IMR-90 (cell line): ENCODE measurements at regions not wholly inside any gene's neighbourhood (a gene's known extent, or its start where the extent isn't known, plus 50 kb on each side); places are given as distances from the start of the nearest gene placed in this dataset.

Experiments
- ATAC-seq: fragments of 200-7000 bp; cut with Tn5 transposase; 2 replicates; pipeline ENCODE4 v1.9.1; 2020; ENCODE audit warnings: low read depth, mild to moderate bottlenecking, moderate library complexity
- BruUV-seq: library from RNA; stranded (reverse); fragments of 400-500 nt; replicated peaks from 2 replicates; lab custom pipeline; 2021; lab: Mats Ljungman, UMichigan
- CTCF ChIA-PET: fragments of 300-600 bp; formaldehyde crosslinking; extraction: SDS; loops from one replicate; lab custom pipeline; 2021; ENCODE audit warnings: antibody characterized with exemption; lab: Yijun Ruan, JAX
- POLR2A ChIA-PET: fragments of 300-600 bp; sonication (Branson Sonifier 250); formaldehyde crosslinking; loops from one replicate; lab custom pipeline; 2022; ENCODE audit warnings: antibody characterized with exemption; ENCODE audit not compliant: unreplicated experiment; lab: Charles Lee
- DNase-seq: peaks from one replicate; pipeline ENCODE4 v3.0.0; 2013
- H2AFZ ChIP-seq: replicated peaks from 2 replicates; pipeline ENCODE3; 2013; ENCODE audit warnings: low read length, mild to moderate bottlenecking; ENCODE audit not compliant: poor library complexity
- H2AK5ac ChIP-seq: 2 replicates; pipeline ENCODE4 v1.6.1; 2013; ENCODE audit warnings: low read depth, low read length, inconsistent platforms
- H2AK9ac ChIP-seq: replicated peaks from 2 replicates; pipeline ENCODE3; 2013; ENCODE audit warnings: mild to moderate bottlenecking, low read depth, low read length, moderate library complexity; ENCODE audit not compliant: poor library complexity
- H2BK120ac ChIP-seq: 2 replicates; pipeline ENCODE4 v1.6.1; 2013; ENCODE audit warnings: low read depth, low read length, inconsistent platforms
- H2BK15ac ChIP-seq: 3 replicates; pipeline ENCODE4 v1.6.1; 2013; ENCODE audit warnings: low read depth, low read length, inconsistent platforms
- H2BK20ac ChIP-seq: 2 replicates; pipeline ENCODE4 v1.6.1; 2013; ENCODE audit warnings: low read depth, mild to moderate bottlenecking, inconsistent platforms, low read length, moderate library complexity
- H2BK5ac ChIP-seq: 2 replicates; pipeline ENCODE4 v1.6.1; 2013; ENCODE audit warnings: mild to moderate bottlenecking, low read depth, low read length, inconsistent platforms; ENCODE audit not compliant: poor library complexity, severe bottlenecking
- H3K14ac ChIP-seq: replicated peaks from 2 replicates; pipeline ENCODE4 v1.6.1; 2013; ENCODE audit warnings: low read depth, low read length, inconsistent platforms
- H3K18ac ChIP-seq: 2 replicates; pipeline ENCODE4 v1.6.1; 2013; ENCODE audit warnings: low read depth, low read length, control low read depth
- H3K23ac ChIP-seq: 2 replicates; pipeline ENCODE4 v1.6.1; 2013; ENCODE audit warnings: low read depth, low read length, inconsistent platforms
- H3K27ac ChIP-seq: 2 replicates; pipeline ENCODE4 v1.5.1; 2013; ENCODE audit warnings: mild to moderate bottlenecking, control low read depth, low read length; ENCODE audit not compliant: insufficient read depth
- H3K27me3 ChIP-seq: 2 replicates; pipeline ENCODE4 v1.6.1; 2013; ENCODE audit warnings: low read length; ENCODE audit not compliant: control insufficient read depth, insufficient read depth
- H3K36me3 ChIP-seq: 2 replicates; pipeline ENCODE4 v1.6.1; 2013; ENCODE audit warnings: low read length, mixed read lengths; ENCODE audit not compliant: control insufficient read depth, insufficient read depth
- H3K4ac ChIP-seq: 2 replicates; pipeline ENCODE4 v1.6.1; 2013; ENCODE audit warnings: low read depth, low read length, inconsistent platforms
- H3K4me1 ChIP-seq: 2 replicates; pipeline ENCODE4 v1.6.1; 2013; ENCODE audit warnings: low read length, mixed read lengths; ENCODE audit not compliant: control insufficient read depth, insufficient read depth
- H3K4me2 ChIP-seq: 2 replicates; pipeline ENCODE4 v1.6.1; 2013; ENCODE audit warnings: low read depth, mild to moderate bottlenecking, control low read depth, low read length, moderate library complexity
- H3K4me3 ChIP-seq: 2 replicates; pipeline ENCODE4 v1.5.1; 2013; ENCODE audit warnings: low read depth, mild to moderate bottlenecking, control low read depth, low read length, moderate library complexity; ENCODE audit not compliant: insufficient read depth
- H3K56ac ChIP-seq: 2 replicates; pipeline ENCODE4 v1.6.1; 2013; ENCODE audit warnings: low read length, inconsistent platforms; ENCODE audit not compliant: insufficient read depth; ENCODE audit errors: extremely low read depth
- H3K79me1 ChIP-seq, 2 experiments: 2 replicates each; pipeline ENCODE4 v1.6.1; 2013; ENCODE audit warnings: low read length in 2 of 2, inconsistent platforms in 1 of 2, low read depth in 1 of 2
- H3K9ac ChIP-seq: 2 replicates; pipeline ENCODE4 v1.6.1; 2013; ENCODE audit warnings: low read depth, low read length, control low read depth
- H3K9me1 ChIP-seq: 2 replicates; pipeline ENCODE4 v1.6.1; 2013; ENCODE audit warnings: low read length, inconsistent platforms; ENCODE audit not compliant: insufficient read depth
- H3K9me3 ChIP-seq: 2 replicates; pipeline ENCODE4 v1.6.1; 2013; ENCODE audit warnings: low read length; ENCODE audit not compliant: control insufficient read depth, insufficient read depth
- H4K20me1 ChIP-seq: 2 replicates; pipeline ENCODE4 v1.6.1; 2013; ENCODE audit warnings: low read length, inconsistent platforms; ENCODE audit not compliant: insufficient read depth
- H4K5ac ChIP-seq: 2 replicates; pipeline ENCODE4 v1.6.1; 2013; ENCODE audit warnings: mild to moderate bottlenecking, low read depth, low read length, control low read depth
- H4K8ac ChIP-seq, 2 experiments: 2 replicates each; pipeline ENCODE4 v1.6.1; 2013; ENCODE audit warnings: low read depth in 2 of 2, low read length in 2 of 2, control low read depth in 1 of 2, inconsistent platforms in 1 of 2
- H4K91ac ChIP-seq: 2 replicates; pipeline ENCODE4 v1.6.1; 2013; ENCODE audit warnings: low read depth, low read length, inconsistent platforms; ENCODE audit not compliant: insufficient read depth
- BHLHE40 ChIP-seq: fragments of 150-350 bp; IDR thresholded peaks from 2 replicates; pipeline ENCODE4 v1.6.1; 2016; ENCODE audit warnings: mild to moderate bottlenecking, low read depth, low read length
- CTCF ChIP-seq: conservative IDR thresholded peaks from 2 replicates; pipeline ENCODE4 v1.5.1; 2012; ENCODE audit warnings: mild to moderate bottlenecking, low read depth, low read length, improper control_type of control experiment
- ELK1 ChIP-seq: fragments of 150-350 bp; IDR thresholded peaks from 2 replicates; pipeline ENCODE4 v1.6.1; 2016; ENCODE audit warnings: low read depth, mild to moderate bottlenecking, low read length, moderate library complexity, borderline replicate concordance
- FOS ChIP-seq: fragments of 150-350 bp; IDR thresholded peaks from 2 replicates; pipeline ENCODE4 v1.6.1; 2016; ENCODE audit warnings: low read depth, low read length
- MAFK ChIP-seq: IDR thresholded peaks from 2 replicates; pipeline ENCODE4 v1.6.1; 2012; ENCODE audit warnings: low read depth, low read length, improper control_type of control experiment
- MXI1 ChIP-seq: IDR thresholded peaks from 2 replicates; pipeline ENCODE4 v1.6.1; 2012; ENCODE audit warnings: low read depth, mild to moderate bottlenecking, low read length, moderate library complexity, borderline replicate concordance
- POLR2A ChIP-seq: IDR thresholded peaks from 2 replicates; pipeline ENCODE4 v1.6.1; 2012; ENCODE audit warnings: mild to moderate bottlenecking, low read depth, low read length
- RAD21 ChIP-seq: IDR thresholded peaks from 2 replicates; pipeline ENCODE4 v1.6.1; 2012; ENCODE audit warnings: low read length, improper control_type of control experiment
- RFX5 ChIP-seq: IDR thresholded peaks from 2 replicates; pipeline ENCODE4 v1.8.0; 2012; ENCODE audit warnings: low read depth, mild to moderate bottlenecking, low read length, moderate library complexity
- WGBS, 2 experiments: methylation state at CpG; one replicate each; pipeline versions ENCODE4 v1.1.5 to v1.1.7; 2013; ENCODE audit warnings: missing lambda C conversion rate in 2 of 2; ENCODE audit not compliant: insufficient read length in 1 of 2; ENCODE audit errors: extremely low coverage in 2 of 2; 5-methylcytosine and 5-hydroxymethylcytosine counted together
- dilution Hi-C: fragments of 300-500 bp; cut with HindIII; formaldehyde crosslinking; loops from one replicate; pipeline ENCODE4 v1.14.3; 2018; ENCODE audit warnings: low sequenced_read_pairs; ENCODE audit not compliant: unreplicated experiment
- in situ Hi-C: fragments of 300-500 bp; cut with MboI; formaldehyde crosslinking; loops from 3 replicates; pipeline ENCODE4 v1.14.3; 2019; ENCODE audit warnings: low sequenced_read_pairs, inconsistent platforms, mixed read lengths
- intact Hi-C: fragments of 100-400 bp; cut with micrococcal nuclease; formaldehyde crosslinking; loops from 2 replicates; pipeline ENCODE4 v1.10.0; 2022

GRCh38 chr2:150346806-150347205 is 140.7 kb downstream of the RND3 start:
- ATAC-seq (no peak), DNase-seq (no peak)
- Histone ChIP-seq H2AK5ac (no peak overlapping the region), H4K8ac (no peak overlapping the region), H4K20me1 (no peaks in the 10 kb centered on the region), H2AK9ac (no peak overlapping the region), H2BK5ac (no peak overlapping the region), H2BK20ac (no peak overlapping the region), H3K27me3 (no peaks in the 10 kb centered on the region), H3K36me3 (no peaks in the 10 kb centered on the region), H3K27ac (no peak overlapping the region), H3K56ac (no peak overlapping the region), H3K9me3 (no peaks in the 10 kb centered on the region), H2BK15ac (no peak overlapping the region), H3K4me3 (no peak overlapping the region), H3K4me1 (no peaks in the 10 kb centered on the region), H2BK120ac (no peak overlapping the region), H3K79me1 (no peaks in the 10 kb centered on the region), H3K14ac (no peak overlapping the region), H3K9ac (no peak overlapping the region), H4K5ac (no peak overlapping the region), H3K18ac (no peak overlapping the region), H2AFZ (no peak overlapping the region), H4K91ac (no peak overlapping the region), H3K4me2 (no peak overlapping the region), H3K9me1 (no peaks in the 10 kb centered on the region), H3K4ac (no peak overlapping the region), H3K23ac (no peak overlapping the region)
- CTCF ChIA-PET = no interaction called here
- no peak for TF ChIP-seq MXI1
- TF ChIP-seq RFX5 = no peak
- TF ChIP-seq POLR2A = no peak
- TF ChIP-seq FOS = no peak
- no peak for TF ChIP-seq CTCF
- no peak for TF ChIP-seq RAD21
- TF ChIP-seq BHLHE40 = no peak
- TF ChIP-seq ELK1 = no peak
- TF ChIP-seq MAFK = no peak
- dilution Hi-C loops = no loop called here
- intact Hi-C loops = no loop called here
- in situ Hi-C loops = no loop called here
- no TSS peak for BruUV-seq
- no CpG with 5 or more reads among the region's 4 CpGs for WGBS, 2 experiments
- POLR2A ChIA-PET = no interaction called here
